ENCODE measurements at regions not wholly inside any gene's neighbourhood (a gene's known extent, or its start where the extent isn't known, plus 50 kb on each side); places are given as distances from the start of the nearest gene placed in this dataset.

DNA sequence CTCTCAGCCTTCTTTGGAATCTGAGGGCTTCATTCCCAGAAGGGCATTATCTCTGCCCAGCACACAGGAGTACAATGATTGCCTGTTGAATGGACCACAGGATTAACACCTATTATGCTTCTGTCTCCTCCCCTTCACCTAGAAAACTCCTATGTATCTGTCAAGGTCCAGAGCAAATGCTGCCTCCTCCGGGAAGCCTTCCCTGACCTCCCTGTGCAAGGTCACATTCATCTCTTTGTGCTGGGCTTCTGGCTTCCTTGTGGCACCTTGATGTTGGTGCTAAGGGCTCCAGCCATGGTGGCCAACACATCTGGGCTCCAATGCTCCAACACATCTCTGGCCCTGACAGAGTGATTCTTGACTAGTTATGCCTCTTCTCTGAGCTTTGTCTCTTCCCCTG is 49.9 kb upstream of the ATP2B2 start:
- Histone ChIP-seq H3K9ac (ENCODE audit: low read length in 3 of 3) (no peak overlapping the region), H3K27ac (ENCODE audit: low read depth in 2 of 2, low read length in 2 of 2) (no peak overlapping the region), H3K27me3 (ENCODE audit: control insufficient read depth, insufficient read depth, low read length) (no peaks in the 10 kb centered on the region), H3K4me1 (ENCODE audit: control insufficient read depth in 2 of 3, insufficient read depth in 2 of 3, low read depth in 1 of 3, low read length in 3 of 3) (no peaks in the 10 kb centered on the region), H3K36me3 (ENCODE audit: control insufficient read depth in 2 of 3, insufficient read depth in 3 of 3, low read length in 3 of 3) (no peaks in the 10 kb centered on the region), H3K4me3 (ENCODE audit: low read length in 3 of 3) (no peak overlapping the region), H3K9me3 (ENCODE audit: control insufficient read depth in 2 of 3, insufficient read depth in 1 of 3, low read length in 3 of 3) (no peaks in the 10 kb centered on the region)
- FAIRE-seq, result no peak
- no peak for DNase-seq
- intact Hi-C loops (cut with DNase I), result no loop called here
- TF ChIP-seq, protein P1, sequence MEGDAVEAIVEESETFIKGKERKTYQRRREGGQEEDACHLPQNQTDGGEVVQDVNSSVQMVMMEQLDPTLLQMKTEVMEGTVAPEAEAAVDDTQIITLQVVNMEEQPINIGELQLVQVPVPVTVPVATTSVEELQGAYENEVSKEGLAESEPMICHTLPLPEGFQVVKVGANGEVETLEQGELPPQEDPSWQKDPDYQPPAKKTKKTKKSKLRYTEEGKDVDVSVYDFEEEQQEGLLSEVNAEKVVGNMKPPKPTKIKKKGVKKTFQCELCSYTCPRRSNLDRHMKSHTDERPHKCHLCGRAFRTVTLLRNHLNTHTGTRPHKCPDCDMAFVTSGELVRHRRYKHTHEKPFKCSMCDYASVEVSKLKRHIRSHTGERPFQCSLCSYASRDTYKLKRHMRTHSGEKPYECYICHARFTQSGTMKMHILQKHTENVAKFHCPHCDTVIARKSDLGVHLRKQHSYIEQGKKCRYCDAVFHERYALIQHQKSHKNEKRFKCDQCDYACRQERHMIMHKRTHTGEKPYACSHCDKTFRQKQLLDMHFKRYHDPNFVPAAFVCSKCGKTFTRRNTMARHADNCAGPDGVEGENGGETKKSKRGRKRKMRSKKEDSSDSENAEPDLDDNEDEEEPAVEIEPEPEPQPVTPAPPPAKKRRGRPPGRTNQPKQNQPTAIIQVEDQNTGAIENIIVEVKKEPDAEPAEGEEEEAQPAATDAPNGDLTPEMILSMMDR (IDR thresholded peaks at IDR 0.05; ENCODE audit: borderline replicate concordance, extremely low read depth, insufficient read depth), result no peak

DNA sequence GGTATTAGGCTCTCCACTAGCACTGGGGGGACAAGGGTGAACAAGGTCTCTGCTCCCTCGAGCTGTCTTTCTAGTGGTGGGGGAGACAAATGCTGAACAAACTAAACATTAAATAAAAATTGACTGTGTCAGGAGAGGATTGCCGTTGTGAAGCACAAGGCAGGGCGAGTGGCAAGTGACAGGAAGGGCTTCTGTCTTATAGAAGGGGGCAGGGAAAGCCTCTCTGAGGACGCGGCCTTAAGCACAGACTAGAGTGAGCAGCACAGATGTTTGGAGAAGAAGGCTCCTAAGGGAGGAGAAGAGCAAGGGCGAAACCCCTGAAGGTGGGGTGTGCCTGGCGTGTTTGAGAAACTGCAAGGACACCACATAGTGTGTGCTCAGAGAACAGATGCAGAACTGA is 50.9 kb upstream of the ATP2B2 start:
- no peak overlapping the region for H3K9ac ChIP-seq (ENCODE audit: low read length in 3 of 3)
- FAIRE-seq (no peak), DNase-seq (no peak)
- H3K27me3 ChIP-seq (ENCODE audit: control insufficient read depth, insufficient read depth, low read length), result no peaks in the 10 kb centered on the region
- no peak overlapping the region for H3K4me3 ChIP-seq (ENCODE audit: low read length in 3 of 3)
- H3K9me3 ChIP-seq (ENCODE audit: control insufficient read depth in 2 of 3, insufficient read depth in 1 of 3, low read length in 3 of 3), result no peaks in the 10 kb centered on the region
- H3K4me1 ChIP-seq (ENCODE audit: control insufficient read depth in 2 of 3, insufficient read depth in 2 of 3, low read depth in 1 of 3, low read length in 3 of 3), result no peaks in the 10 kb centered on the region
- H3K27ac ChIP-seq (ENCODE audit: low read depth in 2 of 2, low read length in 2 of 2), result no peak overlapping the region
- intact Hi-C loops (cut with DNase I), result no loop called here
- H3K36me3 ChIP-seq (ENCODE audit: control insufficient read depth in 2 of 3, insufficient read depth in 3 of 3, low read length in 3 of 3), result no peaks in the 10 kb centered on the region
- TF ChIP-seq, protein P1 (IDR thresholded peaks at IDR 0.05; ENCODE audit: borderline replicate concordance, extremely low read depth, insufficient read depth), result no peak

DNA sequence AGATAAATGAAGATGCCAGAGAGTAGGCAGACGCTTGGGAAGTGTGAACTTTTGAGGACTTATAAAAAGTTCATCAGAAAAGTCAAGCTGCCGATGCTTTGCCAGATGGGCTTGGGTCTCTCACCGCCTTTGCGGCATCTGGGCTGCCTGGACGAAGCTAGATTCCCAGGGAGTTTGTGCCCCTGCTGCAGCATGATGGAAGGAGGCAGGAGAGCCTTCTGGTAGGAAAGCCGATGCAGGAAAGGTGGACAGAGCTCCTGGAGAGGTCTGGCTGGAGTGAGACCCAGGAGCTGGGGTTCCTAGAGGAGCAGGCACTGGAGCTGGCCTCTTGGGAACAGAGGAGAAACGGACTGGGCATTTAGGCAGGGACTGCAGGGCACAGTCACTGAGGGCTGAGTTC is 51.9 kb upstream of the ATP2B2 start:
- no peaks in the 10 kb centered on the region for H3K9me3 ChIP-seq (ENCODE audit: control insufficient read depth in 2 of 3, insufficient read depth in 1 of 3, low read length in 3 of 3)
- DNase-seq (no peak), FAIRE-seq (no peak)
- no peak overlapping the region for H3K9ac ChIP-seq (ENCODE audit: low read length in 3 of 3)
- no peaks in the 10 kb centered on the region for H3K4me1 ChIP-seq (ENCODE audit: control insufficient read depth in 2 of 3, insufficient read depth in 2 of 3, low read depth in 1 of 3, low read length in 3 of 3)
- no peaks in the 10 kb centered on the region for H3K27me3 ChIP-seq (ENCODE audit: control insufficient read depth, insufficient read depth, low read length)
- TF ChIP-seq, protein P1 (IDR thresholded peaks at IDR 0.05; ENCODE audit: borderline replicate concordance, extremely low read depth, insufficient read depth), result no peak
- no peak overlapping the region for H3K4me3 ChIP-seq (ENCODE audit: low read length in 3 of 3)
- intact Hi-C loops (cut with DNase I), result no loop called here
- no peaks in the 10 kb centered on the region for H3K36me3 ChIP-seq (ENCODE audit: control insufficient read depth in 2 of 3, insufficient read depth in 3 of 3, low read length in 3 of 3)
- no peak overlapping the region for H3K27ac ChIP-seq (ENCODE audit: low read depth in 2 of 2, low read length in 2 of 2)

GRCh38 chr3:10557781-10558373 is 52.5 kb upstream of the ATP2B2 start:
- DNase-seq (no peak), FAIRE-seq (no peak)
- intact Hi-C loops (cut with DNase I), result no loop called here

More at GRCh38 chr3:10557781-10558373, 52.5 kb upstream of the ATP2B2 start:
- TF ChIP-seq, protein P1 (IDR thresholded peaks at IDR 0.05; ENCODE audit: borderline replicate concordance, extremely low read depth, insufficient read depth), result no peak
- Histone ChIP-seq H3K4me1 (ENCODE audit: control insufficient read depth in 2 of 3, insufficient read depth in 2 of 3, low read depth in 1 of 3, low read length in 3 of 3) (no peaks in the 10 kb centered on the region), H3K27ac (ENCODE audit: low read depth in 2 of 2, low read length in 2 of 2) (no peak overlapping the region), H3K9me3 (ENCODE audit: control insufficient read depth in 2 of 3, insufficient read depth in 1 of 3, low read length in 3 of 3) (no peaks in the 10 kb centered on the region), H3K36me3 (ENCODE audit: control insufficient read depth in 2 of 3, insufficient read depth in 3 of 3, low read length in 3 of 3) (no peaks in the 10 kb centered on the region), H3K9ac (ENCODE audit: low read length in 3 of 3) (no peak overlapping the region), H3K27me3 (ENCODE audit: control insufficient read depth, insufficient read depth, low read length) (no peaks in the 10 kb centered on the region), H3K4me3 (ENCODE audit: low read length in 3 of 3) (no peak overlapping the region)

Data from kidney (tissue), 13 donors.